Stimulated activated CD4-positive, alpha-beta T cell treated with anti-CD3 and anti-CD28 coated beads, Interleukin-12 subunit alpha, Interleukin-12 subunit beta, amount 100 ng/mL, for 4 hours (primary cell): ENCODE measurements at regions not wholly inside any gene's neighbourhood (a gene's known extent, or its start where the extent isn't known, plus 50 kb on each side); places are given as distances from the start of the nearest gene placed in this dataset.

Source experiments
- DNase-seq: peaks from one replicate; pipeline ENCODE4 v3.0.0-alpha.2; 2020

DNA sequence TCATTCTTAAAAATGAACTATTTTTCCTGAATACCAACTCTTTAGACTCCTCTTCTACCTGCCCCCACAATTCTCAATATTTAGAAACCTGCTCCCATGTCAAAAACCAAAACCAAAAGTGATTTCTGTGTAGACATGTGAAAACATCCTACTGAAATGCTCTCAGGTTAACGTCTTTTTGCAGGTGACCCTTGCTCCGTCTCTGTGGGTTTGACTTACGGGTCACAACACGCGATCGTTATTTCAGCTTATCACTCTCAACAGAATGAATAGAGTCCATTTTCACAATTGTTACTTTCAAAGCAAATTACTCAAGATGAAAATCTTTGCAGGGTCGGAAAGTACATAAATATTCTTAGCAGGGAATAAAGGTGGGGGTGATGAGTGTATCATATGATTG lies 456.3 kb upstream of the SGCD start:
- no peak for DNase-seq

DNA sequence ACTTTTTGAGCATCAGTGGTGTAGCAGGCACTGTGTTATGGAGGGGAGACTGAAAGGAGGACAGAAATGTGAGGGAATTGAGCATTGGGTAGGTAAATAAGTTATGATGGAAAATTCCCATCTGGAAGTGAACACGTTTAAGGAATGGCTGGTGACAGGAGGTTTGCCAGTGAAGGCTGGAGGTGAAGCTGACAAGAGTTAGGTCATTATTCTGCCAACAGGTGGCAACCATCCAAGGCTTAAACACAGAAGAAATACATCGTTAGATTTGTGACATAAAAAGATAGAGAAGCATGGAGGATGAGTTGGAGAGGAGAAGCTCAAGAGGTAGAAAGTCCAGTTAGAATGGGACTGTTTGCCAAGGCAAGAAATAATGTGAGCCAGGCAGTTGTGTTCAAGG lies 455.3 kb upstream of the SGCD start:
- no peak for DNase-seq

DNA sequence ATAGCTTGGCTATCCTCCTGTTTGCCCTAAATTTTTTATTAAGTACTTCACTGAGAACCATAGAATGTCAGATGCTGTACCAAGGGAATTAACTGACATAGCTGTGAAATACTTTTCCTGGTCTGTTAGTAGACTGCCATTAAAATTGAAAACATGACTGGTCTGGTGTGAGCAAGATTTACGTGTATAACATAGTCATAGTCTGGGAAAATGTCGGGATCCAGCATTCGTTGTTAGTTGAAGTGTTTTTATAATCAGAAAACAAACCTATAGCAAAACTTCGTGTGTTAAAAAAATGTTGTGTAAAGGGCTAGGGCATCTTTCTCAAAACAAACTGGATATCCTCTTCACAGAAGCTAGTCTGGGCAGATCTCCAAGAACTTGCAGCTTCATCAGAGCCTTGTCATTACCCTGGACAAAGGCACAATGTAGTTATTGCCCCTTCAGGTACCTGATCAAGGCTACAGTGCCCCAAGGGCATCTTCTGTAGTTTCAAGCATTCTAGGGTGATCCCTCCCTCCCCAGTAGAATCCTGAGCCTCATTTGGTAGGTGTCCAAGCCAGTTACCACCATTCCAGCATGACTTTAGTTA lies 454.2 kb upstream of the SGCD start:
- DNase-seq: no peak

DNA sequence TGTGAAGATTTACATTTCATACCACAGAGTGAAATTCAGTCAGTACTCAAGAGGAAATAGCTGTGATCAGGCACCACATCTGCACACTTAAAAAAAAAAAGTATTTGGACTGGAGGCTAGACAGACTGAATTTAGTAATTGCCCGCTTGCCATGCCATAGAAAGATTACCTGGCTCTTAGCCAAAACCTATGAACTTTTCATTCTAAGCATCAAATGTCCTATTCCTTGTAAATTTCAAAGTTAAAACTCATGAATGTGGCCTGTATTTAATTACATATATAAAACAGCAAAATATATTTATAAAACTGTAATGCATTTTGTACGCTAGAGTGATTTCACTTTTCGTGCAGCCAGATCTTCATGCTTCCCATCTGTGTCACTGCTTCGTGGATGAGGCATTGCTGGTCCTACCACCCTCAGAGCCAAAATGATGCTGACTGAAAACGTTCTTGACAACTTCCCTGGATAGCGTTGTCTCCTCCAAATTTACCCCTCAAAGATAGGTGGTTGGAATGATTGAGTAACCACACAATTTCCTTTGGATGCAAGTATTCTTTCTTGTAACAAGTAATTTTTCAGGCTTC lies 447.9 kb upstream of the SGCD start:
- no peak for DNase-seq

DNA sequence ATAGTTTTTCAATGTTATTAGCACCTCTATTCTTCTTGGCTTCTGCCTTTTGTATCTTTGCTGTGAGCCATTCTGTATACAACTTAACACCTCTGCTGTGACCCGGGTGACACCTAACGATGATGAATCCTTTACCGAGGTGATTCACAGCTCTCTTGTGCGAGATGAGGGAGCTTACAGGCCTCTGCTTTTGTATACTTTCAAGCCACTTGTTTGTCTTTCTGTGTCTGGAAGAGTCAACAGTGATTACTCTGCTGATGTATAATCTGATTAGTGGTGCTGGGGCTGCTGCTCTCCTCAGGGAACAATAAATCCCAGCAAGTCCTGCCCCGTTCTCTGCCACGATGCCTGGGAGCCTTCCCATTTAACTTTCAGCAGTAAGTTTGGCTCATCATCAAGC lies 442.9 kb upstream of the SGCD start:
- DNase-seq: no peak

DNA sequence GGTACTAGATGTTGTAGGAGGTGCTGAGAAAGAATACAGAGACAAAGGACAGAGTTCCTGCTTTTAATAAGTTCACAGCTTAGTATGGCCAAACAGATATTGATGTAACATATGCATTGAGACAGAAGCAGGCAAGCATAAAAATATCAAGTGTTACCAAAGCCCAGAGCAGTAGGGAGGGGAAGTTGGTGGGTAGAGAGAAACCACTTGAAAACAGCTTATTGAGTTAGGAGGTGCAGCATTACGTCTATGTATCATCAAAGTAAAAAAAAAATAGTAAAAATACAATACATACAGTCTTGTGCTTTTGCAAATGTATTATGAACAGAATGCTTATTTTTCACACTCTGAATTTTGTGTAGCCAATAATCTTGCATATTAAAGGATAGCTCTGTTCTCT lies 441.8 kb upstream of the SGCD start:
- DNase-seq: no peak

DNA sequence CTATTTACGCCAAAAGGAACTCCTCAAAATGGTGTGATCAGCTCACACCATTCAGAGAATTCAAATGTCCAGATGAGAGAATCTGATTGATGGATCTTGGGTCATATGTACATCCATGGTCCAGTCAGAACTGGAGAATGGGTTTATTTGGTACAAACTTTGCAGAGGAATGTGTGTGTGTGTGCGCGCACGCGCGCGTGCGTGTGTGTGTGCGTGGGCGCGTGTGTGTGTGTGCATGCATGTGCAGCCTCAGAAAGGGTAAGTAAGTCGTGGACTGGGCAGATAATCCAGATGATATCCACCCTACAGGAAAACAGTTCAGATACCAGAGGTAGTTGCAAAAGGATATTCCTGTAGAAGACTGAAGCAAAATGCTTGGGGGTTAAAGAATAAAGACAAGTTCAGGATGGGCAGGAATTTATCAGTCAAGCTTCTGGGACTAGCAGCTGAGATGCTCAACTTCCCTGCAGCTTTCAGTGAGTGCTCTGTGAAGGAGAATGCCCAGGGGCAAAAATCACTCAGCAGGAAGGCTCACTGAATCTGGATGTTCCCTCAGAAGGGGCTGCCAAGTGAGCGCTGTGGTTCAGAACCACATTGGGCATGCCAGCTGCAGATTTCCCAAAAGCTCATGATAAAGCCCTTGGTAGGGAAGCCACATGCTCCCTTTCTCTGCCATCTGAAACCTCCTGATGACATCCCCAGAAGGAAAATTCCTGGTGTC lies 440.5 kb upstream of the SGCD start:
- no peak for DNase-seq

DNA sequence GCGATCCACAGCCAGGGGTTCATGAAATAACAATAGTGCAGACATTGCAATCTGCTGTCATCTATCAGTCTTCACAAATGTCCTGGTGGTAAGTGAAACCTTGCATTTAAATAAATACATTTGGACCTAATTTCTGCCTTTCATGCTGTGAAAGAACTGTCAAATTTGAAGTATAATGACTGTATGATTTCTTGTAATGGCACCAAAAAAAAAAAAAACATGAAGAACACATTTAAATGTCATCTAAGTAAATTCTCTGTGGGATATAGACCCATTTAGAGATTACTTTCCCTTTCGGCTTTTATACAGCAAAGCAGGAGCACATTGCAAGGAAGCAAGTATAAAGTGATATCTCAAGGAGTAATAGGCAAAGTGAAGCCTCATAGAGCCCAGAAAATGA lies 431.5 kb upstream of the SGCD start:
- DNase-seq: no peak

DNA sequence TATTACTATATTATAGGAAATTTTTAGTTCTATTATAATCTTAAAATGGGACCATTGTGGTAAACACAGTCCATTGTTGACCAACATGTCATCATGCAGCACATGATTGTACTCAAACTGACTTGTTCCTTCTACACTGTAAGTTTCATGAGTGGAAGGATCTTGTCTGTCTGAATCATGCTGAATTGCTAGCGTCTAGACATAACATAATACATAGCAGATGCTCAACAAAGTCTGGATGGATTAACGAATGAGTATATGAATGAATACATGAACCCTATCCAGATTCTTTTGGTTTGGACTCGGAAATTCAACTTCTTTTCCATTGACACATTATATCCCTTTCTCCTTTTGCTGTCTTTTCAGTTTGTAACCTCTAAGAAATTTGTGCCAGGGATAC lies 429.2 kb upstream of the SGCD start:
- DNase-seq: no peak

DNA sequence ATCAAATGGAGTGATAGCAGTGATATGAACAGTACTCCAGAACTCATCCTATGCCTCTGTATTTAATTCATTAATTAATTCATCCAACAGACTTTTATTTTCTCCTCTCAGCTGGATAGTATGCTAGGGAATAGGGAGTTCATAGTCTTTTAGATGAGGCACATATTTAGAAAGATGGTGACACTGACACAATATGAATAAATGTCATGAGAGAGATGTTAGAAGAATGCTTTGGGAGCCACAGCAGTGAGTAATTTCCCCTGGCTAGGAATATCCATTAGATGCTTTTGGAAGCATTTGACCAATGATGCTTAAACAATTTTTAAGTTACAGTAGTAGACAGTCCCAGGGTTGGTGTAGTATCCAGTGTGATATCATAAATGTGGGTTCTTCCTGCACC lies 428.7 kb upstream of the SGCD start:
- DNase-seq: no peak

DNA sequence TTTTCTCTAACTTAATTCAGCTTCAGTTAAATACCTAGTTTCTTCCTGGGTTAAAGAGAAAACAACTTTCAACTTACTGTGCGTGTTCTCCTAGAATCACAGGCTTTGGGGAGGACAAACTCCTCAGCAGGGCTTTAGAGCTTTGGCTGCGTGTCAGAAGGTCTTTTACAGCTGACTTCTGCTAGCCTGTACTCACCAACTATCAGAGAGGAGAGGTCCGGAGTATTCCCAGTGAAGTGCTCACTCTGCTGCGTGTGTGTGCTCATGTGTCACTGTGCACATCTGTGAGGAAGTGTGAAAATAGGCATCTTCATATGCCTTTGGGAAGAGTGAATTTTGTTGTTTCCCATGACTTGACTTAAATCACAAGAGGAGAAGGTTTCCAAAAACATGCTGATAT lies 423.2 kb upstream of the SGCD start:
- no peak for DNase-seq

DNA sequence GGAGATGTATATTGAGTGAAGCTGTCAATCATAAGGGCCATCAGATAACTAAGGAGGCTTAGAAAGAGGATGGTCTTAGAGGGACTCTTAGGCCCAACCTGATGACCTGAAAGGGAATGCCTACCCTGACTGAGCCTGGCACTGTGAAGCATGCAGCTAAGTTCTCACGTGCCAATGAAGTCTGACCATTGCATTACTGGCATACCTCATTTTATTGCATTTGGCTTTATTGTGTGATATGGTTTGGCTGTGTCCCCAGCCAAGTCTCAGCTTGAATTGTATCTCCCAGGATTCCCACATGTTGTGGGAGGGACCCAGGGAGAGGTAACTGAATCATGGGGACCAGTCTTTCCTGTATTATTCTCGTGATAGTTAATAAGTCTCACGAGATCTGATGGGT lies 421.6 kb upstream of the SGCD start:
- DNase-seq: no peak

DNA sequence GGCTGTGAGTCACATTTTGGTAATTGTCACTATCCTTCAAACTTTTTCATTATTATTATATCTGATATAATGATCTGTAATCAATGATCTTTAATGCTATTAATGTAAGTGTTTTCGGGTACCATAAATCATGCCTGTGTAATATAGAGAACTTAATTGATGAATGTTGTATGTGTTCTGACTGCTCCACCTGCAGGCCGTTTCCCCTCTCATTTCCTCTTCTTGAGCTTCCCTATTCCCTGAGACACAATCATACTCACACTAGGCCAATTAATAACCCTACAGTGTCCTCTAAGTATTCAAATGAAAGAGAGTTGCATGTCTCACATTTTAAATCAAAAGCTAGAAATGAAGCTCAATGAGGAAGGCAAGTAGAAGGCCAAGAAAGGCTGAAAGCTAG lies 420.9 kb upstream of the SGCD start:
- DNase-seq: no peak

DNA sequence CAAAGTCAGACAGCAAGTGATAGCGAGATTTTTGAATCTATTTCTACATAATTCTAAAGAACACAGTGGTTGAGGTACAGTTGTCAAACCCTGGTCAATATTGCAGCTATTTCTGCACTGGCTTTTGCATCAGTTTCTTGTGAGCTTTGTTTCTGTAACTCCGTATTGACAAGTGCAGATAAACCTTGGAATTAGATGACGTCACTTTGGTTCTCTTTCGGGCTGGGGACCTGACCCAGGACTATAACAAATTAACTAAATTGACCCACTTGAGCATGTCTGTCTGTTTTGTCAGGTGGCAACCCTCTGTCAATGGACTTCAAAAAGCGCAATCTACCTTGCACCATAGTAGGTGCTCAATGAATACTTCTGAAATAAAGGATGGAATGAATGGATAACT lies 418.4 kb upstream of the SGCD start:
- DNase-seq: no peak

DNA sequence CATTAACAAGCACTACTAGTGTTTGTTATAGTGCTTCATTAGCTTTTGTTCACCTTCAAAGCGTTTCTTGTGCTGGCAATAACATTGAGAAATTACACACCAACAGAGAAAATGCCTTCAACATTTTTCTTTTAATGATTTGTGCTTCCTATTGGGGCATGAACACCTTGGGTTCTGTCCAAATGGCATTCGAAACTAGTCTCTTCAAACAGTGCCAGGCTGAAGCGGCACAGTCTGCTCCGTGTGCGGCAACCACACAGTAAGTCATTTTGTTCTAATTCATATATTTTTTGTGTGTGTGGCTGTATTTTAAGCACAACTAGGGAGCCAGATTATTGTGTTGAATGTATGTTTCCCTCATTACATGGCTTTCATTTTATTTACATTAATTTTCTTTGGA lies 414.7 kb upstream of the SGCD start:
- no peak for DNase-seq

DNA sequence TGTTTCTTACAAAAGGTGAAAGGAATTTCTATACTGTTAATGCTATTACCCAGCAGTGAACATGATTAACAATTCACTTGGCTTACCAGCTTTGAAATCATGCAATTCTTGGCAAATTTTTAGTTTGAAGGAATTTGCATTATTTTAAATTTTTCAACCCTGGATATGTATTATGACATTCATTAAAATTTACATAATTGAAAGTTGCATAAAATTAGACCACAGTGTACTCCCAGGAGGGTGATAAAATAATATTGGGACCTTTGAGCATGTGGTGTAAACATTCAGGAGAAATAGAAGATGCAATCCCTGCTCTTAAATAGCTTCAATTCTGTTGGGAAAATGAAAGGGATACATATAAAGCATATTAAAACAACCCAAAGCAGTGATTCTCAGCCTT lies 412.2 kb upstream of the SGCD start:
- DNase-seq: no peak

DNA sequence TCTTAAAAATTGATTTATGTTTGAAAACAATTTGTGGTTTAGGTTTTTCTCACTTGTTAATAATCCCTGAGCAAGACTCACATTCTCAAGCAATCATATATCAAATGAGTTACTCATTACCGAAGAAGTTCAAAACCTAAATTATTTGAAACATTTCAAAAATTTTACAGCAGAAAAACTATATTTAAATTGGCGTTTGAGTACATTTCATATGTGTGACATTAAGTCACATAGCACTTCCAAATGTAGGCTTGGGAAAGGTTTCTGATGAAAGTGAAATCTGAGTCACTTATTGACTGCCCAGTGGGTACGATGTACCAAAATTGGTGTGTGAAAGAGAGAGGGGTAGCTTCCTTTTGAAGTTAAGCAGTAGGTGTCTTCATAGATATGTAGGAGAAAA lies 411.4 kb upstream of the SGCD start:
- no peak for DNase-seq

DNA sequence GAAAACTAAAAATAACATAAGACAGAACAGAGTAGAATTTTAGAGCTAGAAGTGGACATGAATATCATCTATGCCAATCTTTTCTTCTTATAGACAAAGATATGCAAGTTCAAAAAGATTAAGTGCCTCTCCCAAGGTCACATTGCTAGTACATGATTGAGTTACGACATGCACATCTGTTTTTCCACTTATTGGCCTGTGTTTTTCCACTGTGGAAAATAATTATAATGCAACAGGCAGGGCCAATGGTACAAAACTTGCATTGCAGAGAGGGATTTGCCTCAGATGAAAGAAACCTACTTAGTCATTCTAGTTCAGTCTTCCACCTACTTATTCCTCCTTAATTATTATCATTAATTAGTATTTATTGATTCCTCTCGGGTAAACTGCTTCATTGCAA lies 407.8 kb upstream of the SGCD start:
- no peak for DNase-seq

DNA sequence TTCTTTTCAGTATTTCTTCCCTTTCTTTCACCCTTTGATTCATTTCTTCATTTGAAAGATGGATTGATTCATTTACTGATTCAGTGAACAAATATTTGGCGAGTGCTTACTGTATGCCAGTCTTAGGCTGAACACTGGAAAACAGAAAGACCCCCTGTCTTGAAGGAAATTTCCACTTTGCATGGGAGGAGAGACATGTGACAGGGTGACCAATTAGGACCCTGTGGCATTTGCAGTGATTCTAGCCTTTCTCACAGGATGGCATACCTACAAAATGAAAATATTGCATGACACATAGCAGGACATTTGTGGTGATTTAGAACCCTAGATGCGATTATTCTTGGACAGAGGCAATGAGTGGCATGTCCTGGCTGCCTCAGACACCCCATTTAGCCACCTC lies 407.2 kb upstream of the SGCD start:
- no peak for DNase-seq

DNA sequence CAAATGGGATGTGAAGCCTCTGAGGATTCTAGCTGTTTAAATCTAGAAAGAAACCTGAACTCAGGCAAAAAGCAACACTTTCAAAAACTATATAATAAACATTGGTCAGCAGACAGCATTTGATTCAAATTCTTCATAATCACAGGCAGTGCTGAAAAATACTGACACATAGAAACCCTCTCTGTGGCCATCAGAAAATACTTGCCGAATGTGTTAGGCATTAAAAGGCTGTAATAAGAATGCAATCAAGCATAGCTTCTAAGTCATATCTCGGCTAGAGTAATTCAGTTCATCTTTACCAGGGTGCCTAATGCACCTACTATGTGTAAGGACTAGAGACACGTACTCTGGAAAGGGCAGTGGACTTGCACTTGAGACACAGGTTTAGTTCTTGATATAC lies 405.3 kb upstream of the SGCD start:
- no peak for DNase-seq

DNA sequence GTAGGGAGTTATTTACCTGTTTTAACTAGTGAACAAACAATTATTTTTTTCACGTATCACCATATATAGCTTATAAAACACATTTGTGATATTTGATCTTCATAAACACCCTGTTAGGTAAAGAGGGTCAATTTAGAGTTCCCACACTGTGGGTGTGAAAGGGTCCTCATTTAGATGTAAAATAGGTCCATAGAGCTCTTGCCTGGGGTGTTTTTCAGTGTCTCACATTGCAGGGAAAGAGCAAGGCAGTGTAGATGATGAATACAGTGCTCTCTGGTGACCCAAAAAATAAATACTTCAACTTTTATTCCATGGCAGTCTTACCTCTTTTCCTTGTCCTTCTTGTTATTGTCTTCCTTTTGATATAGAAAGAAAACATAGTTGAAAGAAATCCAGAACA lies 403.2 kb upstream of the SGCD start:
- no peak for DNase-seq

DNA sequence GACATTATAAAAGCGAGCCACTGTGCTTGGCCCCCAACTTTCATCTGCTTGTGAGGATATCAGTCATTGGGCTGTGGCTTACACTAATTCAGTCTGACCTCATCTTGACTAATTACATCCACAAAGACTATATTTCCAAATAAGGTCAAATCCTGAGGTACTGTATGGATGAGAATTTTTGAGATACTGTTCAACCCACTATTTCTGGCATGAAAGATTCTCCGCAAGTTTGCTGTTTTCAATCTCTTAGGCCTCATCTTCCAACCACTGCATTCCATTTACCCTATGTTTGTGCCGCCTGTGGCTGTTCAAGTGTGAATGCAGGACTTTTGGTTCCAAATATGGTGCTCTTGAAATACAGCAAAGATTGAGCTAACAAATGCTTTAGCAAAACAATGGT lies 400.9 kb upstream of the SGCD start:
- no peak for DNase-seq

DNA sequence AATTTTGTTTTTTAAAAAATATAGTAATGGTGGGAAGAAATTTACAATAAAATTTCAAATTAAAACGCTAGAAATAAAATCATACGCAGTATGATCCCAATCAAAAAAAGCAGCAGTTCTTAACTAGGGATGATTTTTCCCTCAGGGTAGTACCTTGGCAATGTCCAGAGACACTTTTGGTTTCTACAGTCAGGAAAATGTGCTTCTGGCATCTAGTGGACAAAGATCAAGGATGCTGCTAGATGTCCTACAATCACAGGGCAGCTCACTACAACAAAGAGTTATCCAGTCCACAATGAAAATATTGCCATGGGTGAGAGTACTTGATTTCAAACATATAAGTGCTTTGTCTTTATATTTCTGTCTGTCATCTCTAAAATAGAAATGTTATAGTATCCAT lies 400.2 kb upstream of the SGCD start:
- DNase-seq: no peak

DNA sequence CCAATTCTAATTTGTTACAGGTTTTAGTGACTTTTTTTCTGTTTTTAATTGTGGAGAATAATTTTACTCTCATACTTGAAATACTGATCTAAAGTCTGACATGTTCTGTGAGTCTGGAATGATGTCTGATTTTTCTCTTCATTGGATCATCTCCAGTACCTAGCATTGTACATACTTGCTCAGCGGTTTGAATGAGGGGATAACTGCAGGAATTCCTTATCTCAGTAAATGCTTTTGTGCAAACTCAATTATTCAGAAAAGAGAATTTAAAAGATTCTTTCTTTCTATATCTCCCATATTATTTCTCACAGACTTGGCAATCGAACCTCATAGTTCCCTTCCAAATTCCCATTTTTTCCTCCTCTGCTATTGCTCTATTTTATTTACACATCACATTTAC lies 397.9 kb upstream of the SGCD start:
- no peak for DNase-seq

DNA sequence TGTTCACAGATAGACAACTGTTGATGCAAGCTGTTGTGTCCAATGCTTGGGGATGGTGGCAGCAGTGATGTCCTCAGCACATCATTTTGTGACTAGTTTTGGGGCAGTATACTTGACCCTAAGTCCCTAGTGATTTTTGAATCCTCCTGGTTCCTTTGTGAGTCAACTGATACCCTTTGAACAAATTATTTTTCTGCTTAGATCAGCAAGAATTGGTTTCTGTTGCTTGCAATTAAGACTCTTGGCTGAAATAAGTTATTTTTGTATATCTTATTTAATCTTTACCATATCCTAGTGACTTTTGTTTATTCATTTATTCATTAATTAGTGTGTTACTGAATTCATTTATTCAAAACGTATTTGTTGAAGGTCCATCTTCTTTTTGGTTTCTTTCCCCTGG lies 392.0 kb upstream of the SGCD start:
- no peak for DNase-seq
